H1 (cell line): ENCODE measurements at regions not wholly inside any gene's neighbourhood (a gene's known extent, or its start where the extent isn't known, plus 50 kb on each side); places are given as distances from the start of the nearest gene placed in this dataset.

Experiments used
- CTCF ChIA-PET: fragments of 300-600 bp; sonication (Branson Sonifier 250); formaldehyde crosslinking; loops from one replicate; lab custom pipeline; 2021; ENCODE audit not compliant: partially characterized antibody; lab: Charles Lee
- POLR2A ChIA-PET: fragments of 300-600 bp; sonication (Branson Sonifier 250); formaldehyde crosslinking; loops from one replicate; lab custom pipeline; 2021; ENCODE audit warnings: inconsistent platforms; ENCODE audit not compliant: partially characterized antibody; lab: Charles Lee
- DNase-seq, 2 experiments: peaks; one replicate each; pipeline versions ENCODE4 v3.0.0 to v3.0.0-alpha.2; 2010 to 2022; ENCODE audit warnings: low spot score in 2 of 2, low read depth in 1 of 2, mixed read lengths in 1 of 2
- FAIRE-seq: peaks from 2 replicates; lab custom pipeline; 2011; peaks lifted over from hg19 to GRCh38; lab: Jason Lieb, UNC
- H2AFZ ChIP-seq: 2 replicates; pipeline ENCODE4 v1.8.1; 2012; ENCODE audit warnings: low read length, inconsistent platforms
- H2AK5ac ChIP-seq: 2 replicates; pipeline ENCODE4 v1.6.1; 2013; ENCODE audit warnings: low read depth, low read length
- H2BK120ac ChIP-seq: replicated peaks from 2 replicates; pipeline ENCODE3; 2013; ENCODE audit warnings: low read depth, low read length, inconsistent platforms
- H2BK12ac ChIP-seq: 2 replicates; pipeline ENCODE4 v1.6.1; 2013; ENCODE audit warnings: low read depth, low read length
- H2BK15ac ChIP-seq: 2 replicates; pipeline ENCODE4 v1.6.1; 2013; ENCODE audit warnings: low read length
- H2BK20ac ChIP-seq: 2 replicates; pipeline ENCODE4 v1.6.1; 2013; ENCODE audit warnings: low read length
- H2BK5ac ChIP-seq: 2 replicates; pipeline ENCODE4 v1.6.1; 2013; ENCODE audit warnings: low read depth, low read length
- H3K14ac ChIP-seq: 2 replicates; pipeline ENCODE4 v1.6.1; 2013; ENCODE audit warnings: inconsistent platforms; ENCODE audit not compliant: insufficient read length
- H3K18ac ChIP-seq: 2 replicates; pipeline ENCODE4 v1.6.1; 2013; ENCODE audit warnings: low read length; ENCODE audit errors: extremely low read depth
- H3K23ac ChIP-seq: 2 replicates; pipeline ENCODE4 v1.6.1; 2013; ENCODE audit warnings: inconsistent platforms; ENCODE audit not compliant: insufficient read length
- H3K23me2 ChIP-seq: 2 replicates; pipeline ENCODE4 v1.6.1; 2013; ENCODE audit warnings: low read depth, low read length
- H3K27ac ChIP-seq: 2 replicates; pipeline ENCODE4 v1.6.1; 2011; ENCODE audit warnings: low read depth, low read length, inconsistent platforms
- H3K27me3 ChIP-seq, 4 experiments: replicated peaks in 1 of 4; 1 replicate in 1 of 4; 2 replicates in 3 of 4; pipeline versions ENCODE4 v1.6.1 to v1.8.1; 2011 to 2013; ENCODE audit warnings: low read length in 3 of 4, mild to moderate bottlenecking in 3 of 4, inconsistent platforms in 2 of 4, mixed read lengths in 2 of 4, moderate library complexity in 1 of 4; ENCODE audit not compliant: control insufficient read depth in 3 of 4, insufficient read depth in 3 of 4; ENCODE audit errors: extremely low read depth in 1 of 4
- H3K36me3 ChIP-seq, 4 experiments: 2 replicates each; pipeline versions ENCODE4 v1.6.1 to v1.8.1; 2011 to 2013; ENCODE audit warnings: mild to moderate bottlenecking in 4 of 4, low read length in 3 of 4, moderate library complexity in 2 of 4, control low read depth in 1 of 4, inconsistent platforms in 1 of 4; ENCODE audit not compliant: insufficient read depth in 4 of 4, control insufficient read depth in 2 of 4
- H3K4ac ChIP-seq: replicated peaks from 2 replicates; pipeline ENCODE3; 2013; ENCODE audit warnings: low read length, low read depth, mixed read lengths, inconsistent platforms; ENCODE audit not compliant: insufficient read length
- H3K4me1 ChIP-seq, 4 experiments: replicated peaks in 1 of 4; 1 replicate in 1 of 4; 2 replicates in 3 of 4; pipeline versions ENCODE4 v1.6.1 to v1.8.1; 2011 to 2013; ENCODE audit warnings: low read length in 3 of 4, inconsistent platforms in 2 of 4, mixed read lengths in 1 of 4; ENCODE audit not compliant: insufficient read depth in 4 of 4, control insufficient read depth in 3 of 4
- H3K4me2 ChIP-seq, 2 experiments: 2 replicates each; pipeline versions ENCODE4 v1.6.1 to v1.8.1; 2011 to 2013; ENCODE audit warnings: low read depth in 2 of 2, low read length in 2 of 2, control low read depth in 1 of 2, inconsistent platforms in 1 of 2, mild to moderate bottlenecking in 1 of 2; ENCODE audit not compliant: insufficient read depth in 1 of 2
- H3K4me3 ChIP-seq, 4 experiments: fragments of 200-600, 300-600 bp in 1 of 4; sonication (generic), shearing (Covaris generic), sonication (Bioruptor Twin) in 1 of 4; 2 replicates each; pipeline versions ENCODE4 v1.5.1 to v1.8.1; 2011 to 2016; ENCODE audit warnings: low read length in 4 of 4, low read depth in 3 of 4, control low read depth in 2 of 4, inconsistent platforms in 2 of 4, mild to moderate bottlenecking in 2 of 4, mixed read lengths in 1 of 4, moderate library complexity in 1 of 4; ENCODE audit not compliant: insufficient read depth in 2 of 4; ENCODE audit errors: extremely low read depth in 1 of 4
- H3K56ac ChIP-seq: replicated peaks from 2 replicates; pipeline ENCODE3; 2013; ENCODE audit warnings: low read depth, mild to moderate bottlenecking, mixed read lengths, low read length, inconsistent platforms; ENCODE audit not compliant: insufficient read length
- H3K79me1 ChIP-seq: 2 replicates; pipeline ENCODE4 v1.6.1; 2013; ENCODE audit warnings: low read depth, low read length, control low read depth
- H3K79me2 ChIP-seq, 2 experiments: 2 replicates each; pipeline versions ENCODE4 v1.6.1 to v1.8.1; 2012 to 2013; ENCODE audit warnings: low read length in 2 of 2, mild to moderate bottlenecking in 2 of 2, inconsistent platforms in 1 of 2; ENCODE audit not compliant: insufficient read depth in 2 of 2, control insufficient read depth in 1 of 2
- H3K9ac ChIP-seq, 4 experiments: replicated peaks in 1 of 4; 1 replicate in 1 of 4; 2 replicates in 3 of 4; pipeline versions ENCODE4 v1.6.1 to v1.8.1; 2011 to 2013; ENCODE audit warnings: low read depth in 3 of 4, low read length in 3 of 4, control low read depth in 2 of 4, mild to moderate bottlenecking in 2 of 4, moderate library complexity in 2 of 4, inconsistent platforms in 1 of 4; ENCODE audit errors: extremely low read depth in 1 of 4
- H3K9me3 ChIP-seq, 2 experiments: 2 replicates each; pipeline versions ENCODE4 v1.6.1 to v1.8.1; 2012 to 2013; ENCODE audit warnings: mild to moderate bottlenecking in 2 of 2, moderate library complexity in 2 of 2, control low read depth in 1 of 2, inconsistent platforms in 1 of 2, low read depth in 1 of 2, low read length in 1 of 2, mixed read lengths in 1 of 2; ENCODE audit not compliant: insufficient read depth in 2 of 2
- H4K20me1 ChIP-seq, 2 experiments: replicated peaks in 1 of 2; 2 replicates each; pipeline versions ENCODE3 to v1.8.1; 2011 to 2013; ENCODE audit warnings: inconsistent platforms in 2 of 2, low read length in 2 of 2, mild to moderate bottlenecking in 1 of 2; ENCODE audit not compliant: insufficient read depth in 2 of 2, control insufficient read depth in 1 of 2
- H4K5ac ChIP-seq: 2 replicates; pipeline ENCODE4 v1.6.1; 2013; ENCODE audit warnings: low read length, low read depth, mixed read lengths, inconsistent platforms; ENCODE audit not compliant: insufficient read length
- H4K8ac ChIP-seq: 2 replicates; pipeline ENCODE4 v1.8.0; 2013; ENCODE audit warnings: mild to moderate bottlenecking, moderate library complexity, low read length, inconsistent platforms; ENCODE audit not compliant: insufficient read depth; ENCODE audit errors: extremely low read depth
- H4K91ac ChIP-seq: replicated peaks from 2 replicates; pipeline ENCODE3; 2013; ENCODE audit warnings: low read length, mixed read lengths, inconsistent platforms; ENCODE audit not compliant: insufficient read length
- CHD2 ChIP-seq: IDR thresholded peaks from 2 replicates; pipeline ENCODE4 v1.6.1; 2012; ENCODE audit warnings: low read length, improper control_type of control experiment
- EP300 ChIP-seq, 2 experiments: IDR thresholded peaks; 1 replicate in 1 of 2; 2 replicates in 1 of 2; pipeline ENCODE4 v1.6.1; 2011 to 2012; ENCODE audit warnings: low read depth in 2 of 2, low read length in 2 of 2, mild to moderate bottlenecking in 2 of 2, borderline replicate concordance in 1 of 2, inconsistent platforms in 1 of 2, moderate library complexity in 1 of 2
- GTF2F1 ChIP-seq: IDR thresholded peaks from 2 replicates; pipeline ENCODE4 v1.6.1; 2012; ENCODE audit warnings: low read depth, low read length, improper control_type of control experiment, borderline replicate concordance
- POLR2A ChIP-seq, 2 experiments: IDR thresholded peaks; 1 replicate in 1 of 2; 2 replicates in 1 of 2; pipeline ENCODE4 v1.6.1; 2011; ENCODE audit warnings: low read depth in 2 of 2, low read length in 2 of 2, mild to moderate bottlenecking in 2 of 2; ENCODE audit errors: control extremely low read depth in 1 of 2
- SAP30 ChIP-seq: fragments of 300-600 bp; sonication (generic); IDR thresholded peaks from 2 replicates; pipeline ENCODE4 v1.7.1; 2012; ENCODE audit warnings: low read length, moderate library complexity, mild to moderate bottlenecking, inconsistent platforms; ENCODE audit not compliant: insufficient read depth, insufficient replicate concordance
- WGBS, 2 experiments: shearing (Covaris generic) in 1 of 2; methylation state at CpG; one replicate each; pipeline versions ENCODE4 v1.1.6 to v1.1.7; 2013 to 2015; ENCODE audit warnings: low lambda C conversion rate in 2 of 2, mixed read lengths in 2 of 2, inconsistent platforms in 1 of 2, low coverage in 1 of 2, missing lambda C conversion rate in 1 of 2; ENCODE audit not compliant: insufficient replicate concordance in 2 of 2, insufficient coverage in 1 of 2, insufficient read length in 1 of 2; ENCODE audit errors: extremely low coverage in 1 of 2, missing lambda C conversion rate in 1 of 2; 5-methylcytosine and 5-hydroxymethylcytosine counted together

DNA sequence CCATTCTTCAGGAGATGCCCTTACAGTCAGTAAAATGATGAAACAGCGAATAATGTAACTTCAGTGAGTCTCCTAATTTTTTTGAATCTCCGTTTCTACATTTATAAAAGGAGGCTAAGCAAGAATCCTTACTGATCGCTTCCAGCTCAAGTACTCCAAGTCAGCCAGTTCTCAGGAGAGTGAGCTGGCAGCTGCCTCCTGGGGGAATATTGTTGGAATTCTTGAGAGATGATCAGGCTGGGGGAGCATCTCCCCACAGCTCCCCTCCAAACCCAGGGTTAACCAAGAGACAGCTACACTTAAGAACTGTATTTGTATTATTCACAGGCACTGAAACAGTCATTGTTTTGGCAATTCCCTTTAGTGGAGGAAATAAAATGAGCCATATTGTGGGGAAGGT is 89.1 kb upstream of the PCSK2 start:
- Histone ChIP-seq H3K56ac (no peak overlapping the region), H3K4me2 (no peak overlapping the region), H3K23me2 (no peaks in the 10 kb centered on the region), H3K9me3 (no peaks in the 10 kb centered on the region), H3K23ac (no peak overlapping the region), H2BK5ac (no peak overlapping the region), H2AFZ (no peak overlapping the region), H3K79me1 (no peaks in the 10 kb centered on the region), H3K18ac (no peak overlapping the region), H4K91ac (no peak overlapping the region), H3K4ac (no peak overlapping the region), H3K4me1 (no peaks in the 10 kb centered on the region), H2BK15ac (no peak overlapping the region), H2BK12ac (no peak overlapping the region), H3K4me3 (no peak overlapping the region), H3K36me3 (no peaks in the 10 kb centered on the region), H4K5ac (no peak overlapping the region), H3K14ac (no peak overlapping the region), H3K27me3 (no peaks in the 10 kb centered on the region), H2AK5ac (no peak overlapping the region), H2BK120ac (no peak overlapping the region), H4K20me1 (no peaks in the 10 kb centered on the region), H3K9ac (no peak overlapping the region), H3K27ac (no peak overlapping the region), H3K79me2 (no peaks in the 10 kb centered on the region), H4K8ac (no peak overlapping the region), H2BK20ac (no peak overlapping the region)
- DNase-seq, result no peak
- CTCF ChIA-PET, result interaction anchor here (0.6 to 2.1 kb wide), 4 partner anchors 11 to 911 kb away, joined by 4 to 5 read pairs (median 4); no protein-coding TSS in a partner anchor
- TF ChIP-seq GTF2F1, result no peak
- no peak for TF ChIP-seq POLR2A (IDR thresholded peaks at IDR 0.05; ENCODE audit: control extremely low read depth in 1 of 2, low read depth in 2 of 2, low read length in 2 of 2)
- TF ChIP-seq EP300 (IDR thresholded peaks at IDR 0.05; ENCODE audit: borderline replicate concordance in 1 of 2, low read depth in 2 of 2, low read length in 2 of 2), result no peak
- no peak for TF ChIP-seq CHD2
- no peak for TF ChIP-seq SAP30
- 96% methylated on average over 3 of the region's 3 CpGs; no CpG with 5 or more reads in 1 of the 2 experiments for WGBS, 2 experiments
- POLR2A ChIA-PET, result interaction anchor here (0.9 kb wide), 1 partner anchor 10 kb away, joined by 3 read pairs; no protein-coding TSS in a partner anchor
- FAIRE-seq, result no peak
